ENCODE measurements at regions not wholly inside any gene's neighbourhood (a gene's known extent, or its start where the extent isn't known, plus 50 kb on each side); places are given as distances from the start of the nearest gene placed in this dataset.
"Not testable (repeated sequence)": the region's sequence is repeated elsewhere in the genome, so short reads cannot be mapped to it uniquely, and the experiment has no call there.

- no peak for DNase-seq
Observed at GRCh38 chr19:29873801-29874575, 62.2 kb downstream of the CCNE1 start.

GRCh38 chr19:29875931-29876330, 64.1 kb downstream of the CCNE1 start:
- DNase-seq = no peak

DNA sequence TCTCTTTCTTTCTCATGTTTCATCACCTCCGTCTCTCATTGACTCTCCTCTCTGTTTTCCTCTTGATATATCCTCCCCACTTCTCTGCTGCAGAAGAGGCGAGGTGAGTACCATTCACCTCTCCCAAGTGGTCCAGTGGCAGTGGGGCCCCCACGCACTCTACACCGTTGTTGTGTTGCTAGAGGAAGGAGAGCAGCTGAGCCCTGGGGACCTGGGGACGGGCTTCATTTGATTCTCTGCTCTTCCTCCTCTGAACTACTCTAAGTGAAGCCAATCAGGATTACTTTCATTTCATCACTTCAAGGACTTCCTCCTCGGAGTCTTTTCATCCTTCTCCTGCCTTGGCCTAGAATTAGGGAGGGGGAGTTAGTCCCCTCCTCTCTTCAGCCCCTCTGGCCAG, 64.6 kb downstream of the CCNE1 start:
- no peak for DNase-seq

DNA sequence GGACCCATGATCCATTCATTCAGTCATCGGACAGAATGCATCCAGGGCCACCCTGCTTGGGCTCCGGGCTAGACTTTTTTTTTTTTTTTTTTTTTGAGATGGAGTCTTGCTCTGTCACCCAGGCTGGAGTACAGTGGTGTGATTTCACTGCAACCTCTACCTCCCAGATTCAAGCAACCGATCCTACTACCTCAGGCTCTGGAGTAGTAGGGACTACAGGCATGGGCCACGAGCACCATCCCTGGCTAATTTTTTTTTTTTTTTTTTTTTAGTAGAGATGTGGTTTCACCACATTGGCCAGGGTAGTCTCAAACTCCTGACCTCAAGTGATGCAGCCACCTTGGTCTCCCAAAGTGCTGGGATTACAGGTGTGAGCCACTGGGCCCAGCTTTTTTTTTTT, 65.1 kb downstream of the CCNE1 start:
- not testable (repeated sequence) for DNase-seq

- peak; percentile 17 for DNase-seq
Observed at GRCh38 chr19:29878973-29879654, 62.9 kb upstream of the URI1 start.

- no peak for DNase-seq
Observed at GRCh38 chr19:29879655-29879974, 62.4 kb upstream of the URI1 start.

- no peak for DNase-seq
Observed at GRCh38 chr19:29880498-29881081, 61.4 kb upstream of the URI1 start.

DNA sequence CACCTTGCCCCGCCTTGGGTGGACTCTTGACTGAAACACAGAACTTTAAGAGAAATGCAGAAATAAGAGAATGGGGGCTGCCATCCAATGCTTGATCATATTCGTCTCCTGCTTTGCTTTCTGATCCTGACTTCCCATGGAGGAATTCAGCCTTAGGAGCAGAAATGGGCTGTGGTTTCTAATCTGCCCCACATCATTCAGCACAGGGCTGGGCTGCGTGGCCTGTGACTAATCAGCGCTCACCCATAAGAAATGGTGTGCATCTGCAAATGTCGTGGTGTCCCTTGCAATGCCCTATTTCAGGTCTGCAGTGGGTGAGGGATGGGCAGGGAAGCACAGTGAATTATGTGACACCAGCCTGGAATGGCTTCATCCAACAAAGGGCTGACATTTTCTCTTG, 60.7 kb upstream of the URI1 start:
- peak; percentile 50 for DNase-seq

GRCh38 chr19:29882719-29883105, 59.3 kb upstream of the URI1 start:
- DNase-seq = no peak

DNA sequence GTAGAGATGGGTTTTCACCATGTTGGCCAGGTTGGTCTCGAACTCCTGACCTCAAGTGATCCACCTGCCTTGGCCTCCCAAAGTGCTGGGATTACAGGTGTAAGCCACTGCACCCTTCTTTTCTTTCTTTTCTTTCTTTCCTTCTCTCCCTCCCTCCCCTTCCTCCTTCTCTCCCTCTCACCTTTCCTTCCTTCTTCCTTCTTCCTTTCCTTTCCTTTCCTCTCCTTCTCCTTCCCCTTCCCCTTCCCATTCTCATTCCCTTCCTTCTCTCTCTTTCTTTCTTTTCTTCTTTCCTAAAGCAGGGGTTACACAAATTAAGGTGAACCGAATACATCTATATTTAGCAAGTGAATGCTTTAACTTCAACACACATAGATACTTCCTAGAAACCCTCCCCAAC, 58.0 kb upstream of the URI1 start:
- no peak for DNase-seq

DNA sequence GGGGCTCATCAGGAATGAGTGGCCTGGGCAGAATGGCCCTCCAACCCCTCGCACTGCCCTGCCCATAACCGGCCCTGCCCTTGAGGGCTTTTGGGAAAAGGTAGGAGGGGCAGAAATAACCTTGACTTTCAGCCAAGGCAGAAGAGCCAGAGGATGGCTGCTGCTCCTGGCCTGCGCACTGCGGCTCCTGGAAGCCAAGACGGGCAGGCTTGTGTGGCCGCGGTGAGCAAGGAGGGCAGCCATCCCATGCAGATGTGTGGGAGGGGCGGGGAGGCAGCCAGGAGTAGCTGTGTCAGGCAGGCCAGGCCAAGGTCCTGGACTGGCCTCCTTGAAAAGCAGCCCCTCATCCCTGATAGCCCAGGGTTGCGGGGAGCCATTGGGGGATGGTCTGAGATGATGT, 57.6 kb upstream of the URI1 start:
- no peak for DNase-seq

DNA sequence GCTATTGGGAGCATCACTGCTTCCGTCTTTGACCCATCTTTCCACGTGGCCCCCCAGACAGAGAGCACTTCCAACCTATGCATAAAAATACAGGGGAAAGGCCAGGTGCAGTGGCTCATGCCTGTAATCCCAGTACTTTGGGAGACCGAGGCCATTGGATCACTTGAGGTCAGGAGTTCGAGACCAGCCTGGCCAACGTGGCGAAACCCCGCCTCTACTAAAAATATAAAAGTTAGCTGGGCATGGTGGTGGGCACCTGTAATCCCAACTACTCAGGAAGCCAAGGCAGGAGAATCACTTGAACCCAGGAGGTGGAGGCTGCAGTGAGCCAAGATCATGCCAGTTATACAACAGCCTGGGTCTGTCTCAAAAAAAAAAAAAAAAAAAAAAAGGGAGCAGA, 55.9 kb upstream of the URI1 start:
- not testable (repeated sequence) for DNase-seq

- DNase-seq = no peak
Observed at GRCh38 chr19:29886586-29886985, 55.5 kb upstream of the URI1 start.

- peak; percentile 33 for DNase-seq
Observed at GRCh38 chr19:29887442-29887855, 54.6 kb upstream of the URI1 start.

DNA sequence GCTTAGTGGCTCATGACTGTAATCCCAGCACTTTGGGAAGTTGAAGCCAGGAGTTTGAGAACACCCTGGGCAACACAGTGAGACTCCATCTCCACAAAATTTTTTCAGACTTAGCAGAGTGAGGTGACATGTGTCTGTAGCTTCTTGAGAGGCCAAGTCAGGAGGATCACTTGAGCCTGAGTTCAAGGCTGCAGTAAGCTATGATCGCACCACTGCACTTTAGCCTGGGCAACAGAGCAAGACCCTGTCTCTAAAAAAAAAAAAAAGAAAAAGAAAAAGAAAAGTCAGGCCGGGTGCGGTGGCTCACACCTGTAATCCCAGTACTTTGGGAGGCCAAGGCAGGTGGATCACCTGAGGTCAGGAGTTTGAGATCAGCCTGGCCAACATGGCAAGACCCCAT, 54.0 kb upstream of the URI1 start:
- DNase-seq = not testable (repeated sequence)

DNA sequence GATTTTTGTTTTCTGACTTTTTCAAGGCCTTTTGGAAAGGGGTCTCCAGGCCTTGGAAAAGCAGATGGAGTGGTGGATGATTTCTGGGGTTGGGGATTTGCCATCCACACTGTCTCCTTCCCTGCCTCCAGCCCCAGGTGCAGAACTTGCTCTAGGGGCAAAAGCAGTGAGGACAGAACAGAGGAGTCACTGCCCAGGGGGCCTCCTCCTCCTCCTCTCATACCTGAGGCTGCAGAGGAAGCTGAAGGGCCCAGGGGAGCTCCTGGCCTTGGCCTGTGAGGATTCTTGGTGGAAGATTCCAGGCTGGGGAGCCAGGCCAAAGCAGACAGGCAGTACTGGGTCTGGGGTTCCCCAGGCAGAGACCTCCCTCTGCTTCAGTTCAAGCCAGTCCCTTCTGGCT, 52.3 kb upstream of the URI1 start:
- DNase-seq = no peak

DNA sequence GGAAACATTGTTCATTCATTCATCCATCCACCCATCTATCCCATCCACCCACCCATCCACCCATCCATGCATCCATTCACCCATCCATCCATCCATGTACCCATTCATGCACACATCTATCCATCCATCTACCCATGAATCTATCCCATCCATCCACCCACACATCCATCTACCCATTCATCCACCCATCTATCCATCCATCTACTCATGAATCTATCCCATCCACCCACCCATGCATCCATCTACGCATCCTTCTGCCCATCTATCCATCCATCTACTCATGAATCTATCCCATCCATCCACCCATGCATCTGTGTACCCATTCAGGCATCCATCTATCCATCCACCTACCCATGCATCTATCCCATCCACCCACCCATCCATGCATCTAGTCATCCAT, 51.6 kb upstream of the URI1 start:
- DNase-seq = no peak

Measured in fibroblast of skin of abdomen (primary cell).